ENCODE measurements at regions not wholly inside any gene's neighbourhood (a gene's known extent, or its start where the extent isn't known, plus 50 kb on each side); places are given as distances from the start of the nearest gene placed in this dataset.

DNA sequence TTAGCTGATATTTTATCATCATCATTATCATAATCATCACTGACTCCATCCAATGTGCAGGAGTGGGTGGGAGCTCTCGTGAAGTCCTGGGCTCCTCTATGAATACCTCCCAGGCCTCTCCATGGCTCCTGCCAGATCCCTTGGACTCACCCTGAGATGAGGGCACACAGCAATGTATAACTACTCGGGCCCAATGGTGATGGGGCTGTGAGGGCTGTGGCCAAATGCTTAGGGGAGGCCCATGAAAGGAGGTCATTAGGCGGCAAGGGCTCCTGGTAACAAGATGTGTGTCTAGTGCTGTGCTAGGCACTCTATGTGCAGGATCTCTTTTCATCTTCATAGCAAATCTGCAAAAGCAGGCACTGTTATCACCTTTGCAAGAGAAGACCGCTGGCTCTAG, 270.9 kb downstream of the GLRX3 start:
- Histone ChIP-seq H3K9me3 (no peaks in the 10 kb centered on the region), H3K4me1 (no peaks in the 10 kb centered on the region), H3K27me3 (no peaks in the 10 kb centered on the region), H3K27ac (no peak overlapping the region), H3K36me3 (no peaks in the 10 kb centered on the region), H3K4me3 (no peak overlapping the region)
- TF ChIP-seq, protein P1, sequence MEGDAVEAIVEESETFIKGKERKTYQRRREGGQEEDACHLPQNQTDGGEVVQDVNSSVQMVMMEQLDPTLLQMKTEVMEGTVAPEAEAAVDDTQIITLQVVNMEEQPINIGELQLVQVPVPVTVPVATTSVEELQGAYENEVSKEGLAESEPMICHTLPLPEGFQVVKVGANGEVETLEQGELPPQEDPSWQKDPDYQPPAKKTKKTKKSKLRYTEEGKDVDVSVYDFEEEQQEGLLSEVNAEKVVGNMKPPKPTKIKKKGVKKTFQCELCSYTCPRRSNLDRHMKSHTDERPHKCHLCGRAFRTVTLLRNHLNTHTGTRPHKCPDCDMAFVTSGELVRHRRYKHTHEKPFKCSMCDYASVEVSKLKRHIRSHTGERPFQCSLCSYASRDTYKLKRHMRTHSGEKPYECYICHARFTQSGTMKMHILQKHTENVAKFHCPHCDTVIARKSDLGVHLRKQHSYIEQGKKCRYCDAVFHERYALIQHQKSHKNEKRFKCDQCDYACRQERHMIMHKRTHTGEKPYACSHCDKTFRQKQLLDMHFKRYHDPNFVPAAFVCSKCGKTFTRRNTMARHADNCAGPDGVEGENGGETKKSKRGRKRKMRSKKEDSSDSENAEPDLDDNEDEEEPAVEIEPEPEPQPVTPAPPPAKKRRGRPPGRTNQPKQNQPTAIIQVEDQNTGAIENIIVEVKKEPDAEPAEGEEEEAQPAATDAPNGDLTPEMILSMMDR (IDR thresholded peaks at IDR 0.05) = no peak
- TF ChIP-seq POLR2A (IDR thresholded peaks at IDR 0.05) (no peak), POLR2AphosphoS5 (IDR thresholded peaks at IDR 0.05) (no peak)
- intact Hi-C loops (cut with DNase I; ENCODE audit: low total_unique reads) = no loop called here
- DNase-seq (ENCODE audit: low spot score in 2 of 2) = no peak

DNA sequence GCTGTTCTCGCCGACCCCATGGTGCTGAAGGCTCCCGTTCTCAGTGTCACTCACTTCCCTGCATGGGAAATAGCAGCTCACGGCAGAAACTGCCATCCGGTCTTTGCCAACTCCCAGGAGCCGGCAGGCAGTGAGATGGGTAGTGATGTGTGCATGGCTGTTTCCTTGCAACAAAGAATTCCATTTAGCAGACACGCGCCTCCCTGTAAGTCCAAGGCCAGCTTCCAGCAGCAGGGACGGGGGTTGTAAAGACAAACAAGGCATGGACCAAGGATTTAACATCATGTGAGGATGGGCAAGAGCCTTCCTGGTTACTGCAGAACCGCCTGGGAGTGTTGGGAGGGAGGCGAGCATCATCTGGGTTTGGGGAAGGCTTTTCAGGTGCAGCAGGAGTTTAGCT, 273.1 kb downstream of the GLRX3 start:
- TF ChIP-seq POLR2AphosphoS5 (IDR thresholded peaks at IDR 0.05) = no peak
- TF ChIP-seq, protein P1 (IDR thresholded peaks at IDR 0.05) = no peak
- no peak for TF ChIP-seq POLR2A (IDR thresholded peaks at IDR 0.05)
- intact Hi-C loops (cut with DNase I; ENCODE audit: low total_unique reads) = no loop called here
- Histone ChIP-seq H3K4me3 (no peak overlapping the region), H3K27ac (no peak overlapping the region), H3K27me3 (no peaks in the 10 kb centered on the region), H3K9me3 (no peaks in the 10 kb centered on the region), H3K4me1 (no peaks in the 10 kb centered on the region), H3K36me3 (no peaks in the 10 kb centered on the region)
- no peak for DNase-seq (ENCODE audit: low spot score in 2 of 2)

DNA sequence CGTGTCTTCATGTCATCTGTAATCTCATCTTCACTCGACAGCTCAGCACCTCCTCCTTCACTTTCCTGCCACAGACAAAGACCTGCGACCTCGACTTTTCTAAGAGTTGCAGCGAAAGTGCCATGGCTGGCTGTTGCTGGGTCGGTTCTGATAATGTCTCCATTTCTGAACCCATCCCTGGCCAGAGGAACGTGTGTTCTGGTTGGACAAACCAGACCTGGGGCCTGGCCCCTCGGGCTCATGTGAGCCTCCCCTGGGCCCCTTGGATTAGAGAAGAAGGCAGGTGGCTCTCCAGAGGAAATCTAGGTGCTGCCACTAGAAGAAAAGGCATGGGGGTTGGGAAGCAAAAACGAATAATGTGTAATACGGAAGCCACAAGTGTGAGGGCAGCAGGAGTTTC, 273.7 kb downstream of the GLRX3 start:
- no peaks in the 10 kb centered on the region for H3K4me1 ChIP-seq
- H3K9me3 ChIP-seq = no peaks in the 10 kb centered on the region
- TF ChIP-seq POLR2AphosphoS5 (IDR thresholded peaks at IDR 0.05) (no peak), POLR2A (IDR thresholded peaks at IDR 0.05) (no peak)
- TF ChIP-seq, protein P1 (IDR thresholded peaks at IDR 0.05) = no peak
- H3K27me3 ChIP-seq = no peaks in the 10 kb centered on the region
- no peak overlapping the region for H3K27ac ChIP-seq
- no peak for DNase-seq (ENCODE audit: low spot score in 2 of 2)
- intact Hi-C loops (cut with DNase I; ENCODE audit: low total_unique reads) = no loop called here
- no peak overlapping the region for H3K4me3 ChIP-seq
- no peaks in the 10 kb centered on the region for H3K36me3 ChIP-seq

DNA sequence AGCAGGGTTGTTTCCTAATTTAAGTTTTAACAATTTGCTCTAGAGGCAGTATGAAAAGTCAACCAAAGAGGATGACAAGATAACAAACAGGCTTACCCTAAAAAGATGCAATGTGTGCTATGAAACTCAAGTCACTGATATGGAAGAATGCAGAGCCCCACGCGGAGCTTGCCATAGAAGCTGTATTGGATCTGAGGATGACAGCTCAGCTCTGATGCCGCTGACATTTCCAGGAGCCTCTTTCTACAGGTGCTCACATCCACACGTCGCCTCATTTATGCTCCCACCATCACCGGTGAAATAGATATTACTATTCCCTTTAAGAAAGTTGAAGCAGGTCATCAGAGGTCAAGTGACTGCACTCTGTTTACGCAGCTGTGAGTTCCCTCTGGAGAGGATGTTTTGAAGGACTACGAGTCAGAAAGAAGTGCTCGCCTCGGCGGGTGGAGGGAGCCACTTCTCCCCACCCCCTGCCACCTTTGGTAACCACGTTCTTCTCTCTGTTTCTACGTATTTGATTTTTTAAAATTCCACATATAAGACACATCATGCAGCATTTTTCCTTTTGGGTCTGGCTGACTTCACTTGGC, 275.4 kb downstream of the GLRX3 start:
- H3K36me3 ChIP-seq = no peaks in the 10 kb centered on the region
- no peaks in the 10 kb centered on the region for H3K4me1 ChIP-seq
- no peak overlapping the region for H3K4me3 ChIP-seq
- DNase-seq (ENCODE audit: low spot score in 2 of 2) = no peak
- no peaks in the 10 kb centered on the region for H3K9me3 ChIP-seq
- TF ChIP-seq POLR2AphosphoS5 (IDR thresholded peaks at IDR 0.05) = no peak
- TF ChIP-seq, protein P1 (IDR thresholded peaks at IDR 0.05) = no peak
- no peak for TF ChIP-seq POLR2A (IDR thresholded peaks at IDR 0.05)
- no peak overlapping the region for H3K27ac ChIP-seq
- no peaks in the 10 kb centered on the region for H3K27me3 ChIP-seq
- intact Hi-C loops (cut with DNase I; ENCODE audit: low total_unique reads) = no loop called here

DNA sequence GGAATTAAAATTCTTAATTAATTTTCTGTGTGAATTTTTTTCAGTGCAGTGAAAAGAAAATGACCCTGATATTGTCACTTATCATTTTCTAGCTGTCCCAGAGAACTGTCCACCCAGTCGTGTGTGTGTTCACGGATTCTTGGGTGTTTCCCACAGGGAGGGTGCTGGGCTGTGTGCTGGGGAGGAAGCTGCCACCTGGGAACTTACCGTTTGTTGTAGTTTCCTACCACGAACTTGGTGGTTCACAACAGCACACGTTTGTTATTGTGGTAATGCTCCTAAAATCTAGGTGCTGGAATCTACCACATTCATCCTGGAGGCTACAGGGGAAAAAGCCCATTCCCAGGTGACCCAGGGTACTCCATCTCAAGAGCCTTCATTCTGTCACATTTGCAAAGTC, 276.1 kb downstream of the GLRX3 start:
- H3K27ac ChIP-seq = no peak overlapping the region
- no peak for DNase-seq (ENCODE audit: low spot score in 2 of 2)
- TF ChIP-seq POLR2A (IDR thresholded peaks at IDR 0.05) = no peak
- no peak for TF ChIP-seq POLR2AphosphoS5 (IDR thresholded peaks at IDR 0.05)
- H3K9me3 ChIP-seq = no peaks in the 10 kb centered on the region
- no peaks in the 10 kb centered on the region for H3K36me3 ChIP-seq
- intact Hi-C loops (cut with DNase I; ENCODE audit: low total_unique reads) = no loop called here
- H3K4me1 ChIP-seq = no peaks in the 10 kb centered on the region
- H3K4me3 ChIP-seq = no peak overlapping the region
- no peaks in the 10 kb centered on the region for H3K27me3 ChIP-seq
